ENCODE measurements at regions not wholly inside any gene's neighbourhood (a gene's known extent, or its start where the extent isn't known, plus 50 kb on each side); places are given as distances from the start of the nearest gene placed in this dataset.

DNA sequence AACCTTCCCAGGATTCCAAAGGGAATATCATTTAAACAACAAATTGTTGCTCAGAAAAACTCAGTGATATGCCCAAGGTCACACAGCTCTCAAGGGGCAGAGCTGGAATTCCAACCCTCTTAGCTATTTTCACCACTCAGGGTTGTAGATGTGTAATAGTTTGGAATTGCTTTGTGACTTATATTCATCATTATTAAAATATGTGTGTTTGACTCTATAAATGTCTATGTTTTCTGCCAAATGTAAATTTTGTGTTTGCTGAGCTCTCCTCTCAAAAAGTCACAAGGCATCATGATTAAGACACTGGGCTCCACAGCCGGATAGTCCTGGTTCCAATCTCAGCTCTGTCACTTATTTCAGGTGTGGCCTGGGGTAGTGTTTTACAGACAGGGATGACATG is 407.3 kb downstream of the TMEM135 start:
- H2AFZ ChIP-seq (ENCODE audit: low read depth, low read length), result no peak overlapping the region
- no peaks in the 10 kb centered on the region for H3K36me3 ChIP-seq (replicated peaks; ENCODE audit: low read depth, low read length)
- H4K20me1 ChIP-seq (ENCODE audit: insufficient read depth, low read length), result no peaks in the 10 kb centered on the region
- H3K4me2 ChIP-seq (ENCODE audit: low read length), result no peak overlapping the region
- H3K27me3 ChIP-seq (ENCODE audit: low read depth, low read length), result no peaks in the 10 kb centered on the region
- H3K9me3 ChIP-seq (ENCODE audit: insufficient read depth, low read length), result no peaks in the 10 kb centered on the region
- no peak overlapping the region for H3K9ac ChIP-seq (ENCODE audit: low read length)
- no peak for TF ChIP-seq EZH2phosphoT487 (IDR thresholded peaks at IDR 0.05; ENCODE audit: low read depth)
- TF ChIP-seq, protein P1, sequence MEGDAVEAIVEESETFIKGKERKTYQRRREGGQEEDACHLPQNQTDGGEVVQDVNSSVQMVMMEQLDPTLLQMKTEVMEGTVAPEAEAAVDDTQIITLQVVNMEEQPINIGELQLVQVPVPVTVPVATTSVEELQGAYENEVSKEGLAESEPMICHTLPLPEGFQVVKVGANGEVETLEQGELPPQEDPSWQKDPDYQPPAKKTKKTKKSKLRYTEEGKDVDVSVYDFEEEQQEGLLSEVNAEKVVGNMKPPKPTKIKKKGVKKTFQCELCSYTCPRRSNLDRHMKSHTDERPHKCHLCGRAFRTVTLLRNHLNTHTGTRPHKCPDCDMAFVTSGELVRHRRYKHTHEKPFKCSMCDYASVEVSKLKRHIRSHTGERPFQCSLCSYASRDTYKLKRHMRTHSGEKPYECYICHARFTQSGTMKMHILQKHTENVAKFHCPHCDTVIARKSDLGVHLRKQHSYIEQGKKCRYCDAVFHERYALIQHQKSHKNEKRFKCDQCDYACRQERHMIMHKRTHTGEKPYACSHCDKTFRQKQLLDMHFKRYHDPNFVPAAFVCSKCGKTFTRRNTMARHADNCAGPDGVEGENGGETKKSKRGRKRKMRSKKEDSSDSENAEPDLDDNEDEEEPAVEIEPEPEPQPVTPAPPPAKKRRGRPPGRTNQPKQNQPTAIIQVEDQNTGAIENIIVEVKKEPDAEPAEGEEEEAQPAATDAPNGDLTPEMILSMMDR (IDR thresholded peaks at IDR 0.05; ENCODE audit: low read depth, low read length), result no peak
- H3K27ac ChIP-seq (ENCODE audit: low read length), result no peak overlapping the region
- H3K4me3 ChIP-seq (ENCODE audit: low read length), result no peak overlapping the region
- H3K4me1 ChIP-seq (ENCODE audit: low read length), result peaks cover 7% of the 10 kb centered on the region
- no peaks in the 10 kb centered on the region for H3K79me2 ChIP-seq (ENCODE audit: low read length)

DNA sequence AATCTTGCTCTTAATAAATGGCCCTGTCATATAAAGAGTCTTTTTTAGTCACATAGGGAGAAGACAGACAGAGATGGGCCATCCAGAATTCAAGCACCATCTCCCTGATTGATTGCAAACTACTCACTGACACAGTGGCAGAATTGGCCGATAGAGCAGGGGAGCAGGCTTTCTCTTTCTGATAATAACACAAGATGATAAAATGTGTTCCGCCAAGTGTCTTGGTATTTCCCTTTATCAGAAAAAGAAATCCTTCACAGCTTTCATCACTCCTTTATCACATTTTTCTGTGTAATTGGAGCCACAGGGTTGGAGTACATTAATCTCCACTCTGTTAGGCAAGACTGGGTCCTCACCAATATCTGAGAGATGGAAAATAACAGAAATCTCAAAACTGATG is 406.0 kb downstream of the TMEM135 start:
- H3K4me3 ChIP-seq (ENCODE audit: low read length), result no peak overlapping the region
- H3K4me1 ChIP-seq (ENCODE audit: low read length), result peaks cover 7% of the 10 kb centered on the region
- H3K27ac ChIP-seq (ENCODE audit: low read length), result no peak overlapping the region

DNA sequence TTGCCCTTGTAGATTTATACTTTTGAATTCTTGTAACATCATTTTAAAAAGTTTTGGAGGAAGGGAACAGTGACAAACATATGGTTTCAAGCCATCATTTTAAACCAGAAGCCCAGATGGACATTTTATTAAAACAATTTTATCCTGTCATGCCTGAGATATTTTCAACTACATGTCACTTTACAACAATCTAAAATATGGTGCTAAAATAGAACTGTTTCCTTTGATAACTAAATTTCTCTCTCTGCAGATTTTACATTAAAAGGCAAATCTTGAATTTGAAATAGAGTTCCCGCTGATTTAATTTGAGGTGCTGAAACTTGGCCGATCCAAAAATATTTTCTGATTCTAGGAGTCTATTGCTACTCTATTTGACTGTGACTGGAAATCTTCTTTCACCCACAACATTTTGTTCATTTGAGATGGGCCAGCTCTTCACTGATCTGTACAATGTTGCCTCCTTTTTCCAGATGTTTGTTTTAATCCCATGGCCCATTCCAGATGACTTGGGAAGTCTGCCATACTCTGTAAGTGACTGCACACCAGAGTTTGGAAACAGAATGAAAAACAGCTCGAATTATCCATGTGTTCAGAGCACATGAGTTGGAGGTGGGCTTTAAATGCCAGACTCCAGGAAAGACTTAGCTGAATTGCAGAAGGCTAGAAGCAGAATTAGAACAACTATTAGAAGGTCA is 402.5 kb downstream of the TMEM135 start:
- Histone ChIP-seq H3K9ac (ENCODE audit: low read length) (no peak overlapping the region), H2AFZ (ENCODE audit: low read depth, low read length) (no peak overlapping the region), H4K20me1 (ENCODE audit: insufficient read depth, low read length) (no peaks in the 10 kb centered on the region), H3K27ac (ENCODE audit: low read length) (no peak overlapping the region), H3K4me2 (ENCODE audit: low read length) (no peak overlapping the region), H3K4me1 (ENCODE audit: low read length) (peaks cover 18% of the 10 kb centered on the region), H3K4me3 (ENCODE audit: low read length) (no peak overlapping the region), H3K27me3 (ENCODE audit: low read depth, low read length) (no peaks in the 10 kb centered on the region), H3K9me3 (ENCODE audit: insufficient read depth, low read length) (no peaks in the 10 kb centered on the region), H3K79me2 (ENCODE audit: low read length) (no peaks in the 10 kb centered on the region), H3K36me3 (replicated peaks; ENCODE audit: low read depth, low read length) (no peaks in the 10 kb centered on the region)
- TF ChIP-seq, protein P1 (IDR thresholded peaks at IDR 0.05; ENCODE audit: low read depth, low read length), result no peak
- no peak for TF ChIP-seq EZH2phosphoT487 (IDR thresholded peaks at IDR 0.05; ENCODE audit: low read depth)

More for the DNA sequence above, 406.0 kb downstream of the TMEM135 start:
- Histone ChIP-seq H4K20me1 (ENCODE audit: insufficient read depth, low read length) (no peaks in the 10 kb centered on the region), H3K9me3 (ENCODE audit: insufficient read depth, low read length) (no peaks in the 10 kb centered on the region), H3K36me3 (replicated peaks; ENCODE audit: low read depth, low read length) (no peaks in the 10 kb centered on the region), H3K4me2 (ENCODE audit: low read length) (no peak overlapping the region), H3K79me2 (ENCODE audit: low read length) (no peaks in the 10 kb centered on the region), H2AFZ (ENCODE audit: low read depth, low read length) (no peak overlapping the region), H3K9ac (ENCODE audit: low read length) (no peak overlapping the region), H3K27me3 (ENCODE audit: low read depth, low read length) (no peaks in the 10 kb centered on the region)
- TF ChIP-seq, protein P1 (IDR thresholded peaks at IDR 0.05; ENCODE audit: low read depth, low read length), result no peak
- TF ChIP-seq EZH2phosphoT487 (IDR thresholded peaks at IDR 0.05; ENCODE audit: low read depth), result no peak

DNA sequence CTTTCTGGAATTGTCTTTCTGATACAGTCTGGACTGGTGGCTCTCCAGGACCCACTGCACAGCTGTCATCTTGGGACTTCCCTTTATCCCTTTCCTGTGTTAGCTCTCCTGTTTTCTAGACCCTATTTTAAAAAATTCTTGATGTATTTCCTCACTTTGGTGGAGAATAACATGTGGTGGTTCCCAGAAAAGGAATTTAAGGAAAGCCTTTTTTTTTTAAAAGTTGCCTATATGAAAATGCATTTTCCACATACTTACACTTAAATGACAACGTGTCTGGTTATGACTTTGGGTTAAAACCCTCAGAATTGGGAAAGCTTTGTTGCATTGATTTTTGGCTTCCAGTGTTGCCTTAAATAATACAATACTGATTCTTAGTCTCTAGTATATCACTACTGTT is 400.7 kb downstream of the TMEM135 start:
- Histone ChIP-seq H3K4me2 (ENCODE audit: low read length) (no peak overlapping the region), H3K36me3 (replicated peaks; ENCODE audit: low read depth, low read length) (no peaks in the 10 kb centered on the region), H4K20me1 (ENCODE audit: insufficient read depth, low read length) (no peaks in the 10 kb centered on the region), H3K9me3 (ENCODE audit: insufficient read depth, low read length) (no peaks in the 10 kb centered on the region), H3K4me1 (ENCODE audit: low read length) (peaks cover 18% of the 10 kb centered on the region), H3K27ac (ENCODE audit: low read length) (no peak overlapping the region), H2AFZ (ENCODE audit: low read depth, low read length) (no peak overlapping the region), H3K79me2 (ENCODE audit: low read length) (no peaks in the 10 kb centered on the region), H3K4me3 (ENCODE audit: low read length) (no peak overlapping the region), H3K27me3 (ENCODE audit: low read depth, low read length) (no peaks in the 10 kb centered on the region), H3K9ac (ENCODE audit: low read length) (no peak overlapping the region)
- TF ChIP-seq, protein P1 (IDR thresholded peaks at IDR 0.05; ENCODE audit: low read depth, low read length), result no peak
- no peak for TF ChIP-seq EZH2phosphoT487 (IDR thresholded peaks at IDR 0.05; ENCODE audit: low read depth)
